GM10266 (cell line): ENCODE measurements at regions not wholly inside any gene's neighbourhood (a gene's known extent, or its start where the extent isn't known, plus 50 kb on each side); places are given as distances from the start of the nearest gene placed in this dataset.

Experiments
- DNase-seq: peaks from one replicate; pipeline ENCODE4 v3.0.0; 2012; ENCODE audit errors: extremely low spot score
- CTCF ChIP-seq: IDR thresholded peaks from 2 replicates; pipeline ENCODE4 v1.5.1; 2012; ENCODE audit warnings: mild to moderate bottlenecking, low read depth; ENCODE audit not compliant: control insufficient read depth, insufficient read depth; ENCODE audit errors: missing control alignments

DNA sequence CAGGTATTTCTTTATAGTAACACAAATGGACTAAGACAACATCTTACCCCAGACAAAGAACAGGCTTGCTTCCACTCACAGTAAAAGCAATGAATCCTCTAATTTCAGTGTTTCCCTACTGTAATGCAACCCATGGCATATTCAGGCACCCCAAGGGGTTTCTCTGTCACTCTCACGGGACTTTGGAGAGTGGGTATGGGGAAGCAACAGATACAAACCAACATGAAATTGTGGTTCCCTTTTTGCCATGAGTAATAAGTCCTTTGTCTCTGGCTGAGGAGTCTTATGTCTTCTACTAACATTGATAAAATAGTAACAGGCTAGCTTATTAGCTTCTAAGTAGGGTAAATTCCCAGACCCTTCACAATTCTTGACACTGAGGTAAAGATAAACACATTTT, 51.4 kb upstream of the AOAH start:
- TF ChIP-seq CTCF: no peak
- DNase-seq: no peak

- no peak for TF ChIP-seq CTCF
- no peak for DNase-seq
Observed at GRCh38 chr7:36775061-36775620, 50.8 kb upstream of the AOAH start.
